ENCODE measurements at regions not wholly inside any gene's neighbourhood (a gene's known extent, or its start where the extent isn't known, plus 50 kb on each side); places are given as distances from the start of the nearest gene placed in this dataset.

GRCh38 chr4:1494416-1495315 is 88.4 kb upstream of the NKX1-1 start:
- Histone ChIP-seq H3K36me3 (no peaks in the 10 kb centered on the region), H3K27ac (no peak overlapping the region), H3K27me3 (peaks cover 74% of the 10 kb centered on the region), H3K4me1 (no peaks in the 10 kb centered on the region), H3K9me3 (no peaks in the 10 kb centered on the region), H3K4me3 (no peak overlapping the region)
- TF ChIP-seq POLR2A (IDR thresholded peaks at IDR 0.05) (no peak), EP300 (IDR thresholded peaks at IDR 0.05) (no peak), POLR2AphosphoS5 (IDR thresholded peaks at IDR 0.05) (no peak), CTCF (IDR thresholded peaks at IDR 0.05) (no peak)
- WGBS, 2 donors (ENCODE audit: low coverage in 1 of 2) = 69 to 78% methylated on average over 5 to 8 of the region's 37 CpGs
- ATAC-seq = no peak

GRCh38 chr4:1493540-1494287 is 87.5 kb upstream of the NKX1-1 start:
- Histone ChIP-seq H3K9me3 (no peaks in the 10 kb centered on the region), H3K4me3 (no peak overlapping the region), H3K36me3 (no peaks in the 10 kb centered on the region), H3K27me3 (peaks cover 79% of the 10 kb centered on the region), H3K4me1 (no peaks in the 10 kb centered on the region), H3K27ac (no peak overlapping the region)
- WGBS, 2 donors (ENCODE audit: low coverage in 1 of 2) = 62 to 82% methylated on average over 9 of the region's 28 CpGs
- TF ChIP-seq POLR2A (IDR thresholded peaks at IDR 0.05) = no peak
- TF ChIP-seq CTCF (IDR thresholded peaks at IDR 0.05) = no peak
- TF ChIP-seq POLR2AphosphoS5 (IDR thresholded peaks at IDR 0.05) = no peak
- no peak for TF ChIP-seq EP300 (IDR thresholded peaks at IDR 0.05)
- no peak for ATAC-seq

- Histone ChIP-seq H3K36me3 (no peaks in the 10 kb centered on the region), H3K27ac (no peak overlapping the region), H3K9me3 (no peaks in the 10 kb centered on the region), H3K27me3 (peaks cover 85% of the 10 kb centered on the region), H3K4me1 (no peaks in the 10 kb centered on the region), H3K4me3 (no peak overlapping the region)
- TF ChIP-seq CTCF (IDR thresholded peaks at IDR 0.05) = no peak
- no peak for TF ChIP-seq POLR2AphosphoS5 (IDR thresholded peaks at IDR 0.05)
- no peak for TF ChIP-seq POLR2A (IDR thresholded peaks at IDR 0.05)
- TF ChIP-seq EP300 (IDR thresholded peaks at IDR 0.05) = no peak
- no peak for ATAC-seq
- 27% methylated on average over 5 of the region's 46 CpGs; no CpG with 5 or more reads in 1 of the 2 donors for WGBS, 2 donors (ENCODE audit: low coverage in 1 of 2)
Measured at GRCh38 chr4:1492651-1493539, 86.7 kb upstream of the NKX1-1 start.

- Histone ChIP-seq H3K36me3 (no peaks in the 10 kb centered on the region), H3K27me3 (peaks cover 93% of the 10 kb centered on the region), H3K4me3 (no peak overlapping the region), H3K4me1 (no peaks in the 10 kb centered on the region), H3K9me3 (peaks cover 0 to 3% (median 0%) of the 10 kb centered on the region in 3 donors), H3K27ac (no peak overlapping the region)
- no peak for ATAC-seq
- TF ChIP-seq CTCF (IDR thresholded peaks at IDR 0.05) (no peak), POLR2AphosphoS5 (IDR thresholded peaks at IDR 0.05) (no peak), POLR2A (IDR thresholded peaks at IDR 0.05) (no peak)
- no CpG with 5 or more reads among the region's 5 CpGs for WGBS, 2 donors (ENCODE audit: low coverage in 1 of 2)
Measured at GRCh38 chr4:1492142-1492457, 85.9 kb upstream of the NKX1-1 start.
